GM13976 (cell line): ENCODE measurements at regions not wholly inside any gene's neighbourhood (a gene's known extent, or its start where the extent isn't known, plus 50 kb on each side); places are given as distances from the start of the nearest gene placed in this dataset.

ENCODE experiments used
- DNase-seq: peaks from one replicate; pipeline ENCODE4 v3.0.0; 2012; ENCODE audit warnings: low spot score
- in situ Hi-C: fragments of 300-500 bp; cut with MboI; formaldehyde crosslinking; loops from one replicate; pipeline ENCODE4 v1.12.0; 2022; ENCODE audit warnings: low sequenced_read_pairs, mixed read lengths, inconsistent platforms; ENCODE audit not compliant: unreplicated experiment
- TF ChIP-seq, protein P1 (sequence below): IDR thresholded peaks from 2 replicates; pipeline ENCODE4 v1.5.1; 2012; ENCODE audit warnings: borderline replicate concordance, mild to moderate bottlenecking; ENCODE audit not compliant: insufficient read depth; ENCODE audit errors: extremely low read depth, missing control alignments, control extremely low read depth

- in situ Hi-C loops: no loop called here
- DNase-seq: no peak
- TF ChIP-seq, protein P1, sequence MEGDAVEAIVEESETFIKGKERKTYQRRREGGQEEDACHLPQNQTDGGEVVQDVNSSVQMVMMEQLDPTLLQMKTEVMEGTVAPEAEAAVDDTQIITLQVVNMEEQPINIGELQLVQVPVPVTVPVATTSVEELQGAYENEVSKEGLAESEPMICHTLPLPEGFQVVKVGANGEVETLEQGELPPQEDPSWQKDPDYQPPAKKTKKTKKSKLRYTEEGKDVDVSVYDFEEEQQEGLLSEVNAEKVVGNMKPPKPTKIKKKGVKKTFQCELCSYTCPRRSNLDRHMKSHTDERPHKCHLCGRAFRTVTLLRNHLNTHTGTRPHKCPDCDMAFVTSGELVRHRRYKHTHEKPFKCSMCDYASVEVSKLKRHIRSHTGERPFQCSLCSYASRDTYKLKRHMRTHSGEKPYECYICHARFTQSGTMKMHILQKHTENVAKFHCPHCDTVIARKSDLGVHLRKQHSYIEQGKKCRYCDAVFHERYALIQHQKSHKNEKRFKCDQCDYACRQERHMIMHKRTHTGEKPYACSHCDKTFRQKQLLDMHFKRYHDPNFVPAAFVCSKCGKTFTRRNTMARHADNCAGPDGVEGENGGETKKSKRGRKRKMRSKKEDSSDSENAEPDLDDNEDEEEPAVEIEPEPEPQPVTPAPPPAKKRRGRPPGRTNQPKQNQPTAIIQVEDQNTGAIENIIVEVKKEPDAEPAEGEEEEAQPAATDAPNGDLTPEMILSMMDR: no peak
These were observed 72.7 kb upstream of the CCDC68 start for GRCh38 chr18:55031979-55032378.

DNA sequence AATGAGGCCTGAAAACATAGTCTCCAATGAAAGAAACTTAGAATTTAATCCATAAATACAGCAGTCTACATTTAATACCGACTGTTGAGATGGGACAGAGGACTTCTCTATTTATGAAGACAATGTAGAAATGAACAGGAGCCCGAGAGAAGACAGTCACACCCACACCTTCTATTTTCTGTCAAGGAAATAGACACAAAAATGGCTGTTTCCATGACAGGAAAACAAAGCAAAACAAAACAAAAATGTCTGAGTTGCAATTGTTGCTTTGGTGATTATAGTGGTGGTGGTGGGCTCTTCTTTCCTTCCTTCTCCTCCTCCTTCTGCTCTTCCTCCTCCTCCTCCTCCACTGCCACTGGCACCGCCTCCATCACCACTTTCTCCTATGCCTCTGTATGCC is 72.3 kb upstream of the CCDC68 start:
- no peak for DNase-seq
- TF ChIP-seq, protein P1: no peak
- in situ Hi-C loops: no loop called here

DNA sequence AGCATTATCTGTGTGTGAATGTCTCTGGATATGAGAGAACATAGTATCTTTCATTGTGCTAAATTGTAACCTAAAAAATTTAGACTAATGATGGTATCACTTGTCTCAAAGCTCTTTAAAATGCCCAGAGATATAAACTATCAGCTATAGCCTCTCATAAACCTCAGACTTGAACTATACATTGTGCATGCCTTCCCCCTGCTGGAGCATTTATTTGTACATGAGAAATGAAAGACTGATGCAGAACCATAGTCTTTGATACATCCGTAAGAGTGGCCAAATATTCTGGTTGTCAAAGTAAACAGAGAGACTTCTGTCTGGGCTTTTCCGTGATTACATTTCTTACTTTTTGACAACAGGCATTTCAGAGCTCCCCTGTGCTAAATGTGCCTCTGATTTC is 71.9 kb upstream of the CCDC68 start:
- no peak for DNase-seq
- TF ChIP-seq, protein P1: no peak
- in situ Hi-C loops: no loop called here

DNA sequence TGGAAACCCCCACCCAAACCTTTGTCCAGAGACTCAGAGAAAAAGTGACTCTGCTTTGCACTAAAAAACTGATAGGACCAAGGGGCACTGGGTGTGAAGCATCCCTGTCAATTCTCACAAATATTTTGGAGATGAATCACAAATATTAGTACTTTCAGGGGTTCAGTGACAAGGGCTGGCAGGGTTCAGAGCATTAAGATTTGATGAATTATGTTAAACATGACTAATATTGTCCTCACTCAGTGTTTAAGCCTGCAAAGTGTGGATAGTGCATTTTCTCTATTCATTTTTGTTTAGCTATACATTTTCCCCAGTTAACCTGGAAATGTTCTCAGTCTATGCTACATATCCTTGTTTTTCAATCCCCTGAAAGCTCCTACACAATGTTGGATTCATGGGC is 65.3 kb upstream of the CCDC68 start:
- TF ChIP-seq, protein P1: no peak
- in situ Hi-C loops: no loop called here
- DNase-seq: no peak

GRCh38 chr18:55018602-55019001 is 59.3 kb upstream of the CCDC68 start:
- TF ChIP-seq, protein P1: no peak
- in situ Hi-C loops: no loop called here
- DNase-seq: no peak

DNA sequence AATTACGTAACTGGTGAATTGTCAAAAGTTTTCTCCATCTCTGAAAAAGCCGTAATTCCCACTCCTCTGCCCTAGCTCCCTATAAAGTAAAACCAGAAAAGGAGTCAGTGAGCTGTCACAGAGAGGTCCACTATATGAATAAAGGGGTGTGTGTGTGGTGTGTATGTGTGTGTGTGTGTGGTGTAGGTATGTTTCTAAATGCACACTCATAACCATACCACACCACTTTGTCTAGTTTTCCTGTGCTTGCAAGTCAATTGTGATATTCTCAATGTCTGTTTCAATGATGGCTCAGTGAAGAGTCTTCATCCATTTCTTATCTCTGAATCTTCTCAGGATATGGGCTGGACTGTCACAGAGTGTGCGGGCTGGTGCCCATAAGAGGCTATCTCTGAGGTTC is 54.8 kb upstream of the CCDC68 start:
- DNase-seq: no peak
- TF ChIP-seq, protein P1: no peak
- in situ Hi-C loops: no loop called here

DNA sequence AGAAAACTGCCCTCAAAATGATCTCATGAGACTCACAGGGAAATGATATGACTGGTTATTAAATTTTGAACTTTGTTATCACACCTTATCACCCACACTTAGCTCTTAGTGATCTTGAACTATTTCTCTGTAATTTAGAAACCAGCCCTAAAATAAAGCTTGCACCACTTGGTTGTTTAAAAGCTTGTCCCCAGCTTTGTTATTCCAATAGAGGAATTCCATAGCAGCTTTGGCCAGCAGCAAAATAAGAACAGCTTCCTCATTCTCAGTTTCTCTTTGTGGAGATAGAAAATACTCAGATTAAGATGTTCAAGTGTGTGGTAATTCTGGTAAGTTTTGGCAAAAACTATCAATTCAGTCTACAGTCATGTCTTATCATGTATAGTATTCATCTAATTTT is 54.4 kb upstream of the CCDC68 start:
- TF ChIP-seq, protein P1: no peak
- in situ Hi-C loops: no loop called here
- DNase-seq: no peak
